Lung (tissue), 11 donors: ENCODE measurements at regions not wholly inside any gene's neighbourhood (a gene's known extent, or its start where the extent isn't known, plus 50 kb on each side); places are given as distances from the start of the nearest gene placed in this dataset.
"Not testable (repeated sequence)": the region's sequence is repeated elsewhere in the genome, so short reads cannot be mapped to it uniquely, and the experiment has no call there.

ENCODE experiments used
- ATAC-seq: fragments of 200-7000 bp; cut with Tn5 transposase; one replicate; pipeline ENCODE4 v1.9.1; 2020; ENCODE audit warnings: moderate number of reproducible peaks; ENCODE audit not compliant: insufficient read depth, low FRiP score
- DNase-seq, 3 donors: peaks; one replicate each; pipeline ENCODE4 v3.0.0-alpha.2; 2013 to 2017
- H3K27ac ChIP-seq, 2 donors: one replicate each; pipeline ENCODE4 v1.5.1; 2013; ENCODE audit warnings: mild to moderate bottlenecking in 2 of 2, moderate library complexity in 2 of 2, control low read depth in 1 of 2, inconsistent platforms in 1 of 2, low read depth in 1 of 2, low read length in 1 of 2
- H3K27me3 ChIP-seq, 3 donors: one replicate each; pipeline ENCODE4 v1.5.1; 2013; ENCODE audit warnings: low read length in 2 of 3; ENCODE audit not compliant: control insufficient read depth in 3 of 3, insufficient read depth in 3 of 3
- H3K36me3 ChIP-seq, 4 donors: one replicate each; pipeline ENCODE4 v1.5.1; 2013; ENCODE audit warnings: low read length in 4 of 4, mild to moderate bottlenecking in 1 of 4, moderate library complexity in 1 of 4; ENCODE audit not compliant: control insufficient read depth in 4 of 4, insufficient read depth in 4 of 4
- H3K4me1 ChIP-seq, 5 donors: one replicate each; pipeline ENCODE4 v1.5.1; 2013; ENCODE audit warnings: low read length in 5 of 5, mild to moderate bottlenecking in 2 of 5, moderate library complexity in 1 of 5; ENCODE audit not compliant: control insufficient read depth in 5 of 5, insufficient read depth in 5 of 5
- H3K4me3 ChIP-seq: one replicate; pipeline ENCODE4 v1.5.1; 2013; ENCODE audit warnings: mild to moderate bottlenecking, control low read depth, moderate library complexity
- H3K9ac ChIP-seq, 2 donors: one replicate each; pipeline ENCODE4 v1.5.1; 2013; ENCODE audit warnings: low read length in 2 of 2, control low read depth in 1 of 2; ENCODE audit not compliant: insufficient read depth in 1 of 2
- H3K9me3 ChIP-seq, 4 donors: one replicate each; pipeline ENCODE4 v1.5.1; 2013; ENCODE audit warnings: low read length in 3 of 4, mild to moderate bottlenecking in 1 of 4, moderate library complexity in 1 of 4; ENCODE audit not compliant: control insufficient read depth in 4 of 4, insufficient read depth in 3 of 4
- CTCF ChIP-seq: IDR thresholded peaks from 2 replicates; pipeline ENCODE4 v1.5.1; 2012; ENCODE audit warnings: mild to moderate bottlenecking; ENCODE audit errors: control extremely low read depth, extremely low read depth
- WGBS, 2 donors: extraction: QIAGEN DNeasy Blood & Tissue Kit; methylation state at CpG; one replicate each; pipeline ENCODE4 v1.1.7; 2013; 5-methylcytosine and 5-hydroxymethylcytosine counted together
- donor health status: control.
- donor health status: control.
- donor health status: Bipolar disorder and iron deficiency.
- donor health status: healthy.
- donor health status: DM: yes; HTN: yes; CAD: no.

GRCh38 chr14:80291101-80291500 is 79.8 kb upstream of the DIO2 start:
- Histone ChIP-seq H3K27me3 (no peaks in the 10 kb centered on the region), H3K9ac (no peak overlapping the region), H3K9me3 (no peaks in the 10 kb centered on the region), H3K4me1 (no peaks in the 10 kb centered on the region), H3K36me3 (no peaks in the 10 kb centered on the region), H3K4me3 (no peak overlapping the region), H3K27ac (no peak overlapping the region)
- DNase-seq, result no peak
- TF ChIP-seq CTCF, result no peak
- WGBS, 2 donors, result 37 to 75% methylated on average over 1 of the region's 1 CpG
- no peak for ATAC-seq

GRCh38 chr14:80286744-80287143 is 75.4 kb upstream of the DIO2 start:
- DNase-seq, H3K4me1 ChIP-seq, ATAC-seq, H3K27me3 ChIP-seq, H3K9ac ChIP-seq, H3K27ac ChIP-seq, H3K36me3 ChIP-seq, H3K9me3 ChIP-seq, H3K4me3 ChIP-seq: not testable (repeated sequence)
- WGBS, 2 donors, result 95 to 97% methylated on average over 19 to 27 of the region's 27 CpGs

- no peaks in the 10 kb centered on the region for H3K27me3 ChIP-seq
- DNase-seq, result no peak
- no peaks in the 10 kb centered on the region for H3K36me3 ChIP-seq
- TF ChIP-seq CTCF, result no peak
- ATAC-seq, result no peak
- no peak overlapping the region for H3K4me3 ChIP-seq
- no peak overlapping the region for H3K9ac ChIP-seq
- H3K9me3 ChIP-seq, result no peaks in the 10 kb centered on the region
- no peaks in the 10 kb centered on the region for H3K4me1 ChIP-seq
- no peak overlapping the region for H3K27ac ChIP-seq
- WGBS, 2 donors, result 63 to 68% methylated on average over 2 of the region's 2 CpGs
Measured at GRCh38 chr14:80278293-80279023, 67.2 kb upstream of the DIO2 start.

GRCh38 chr14:80275208-80275850 is 64.0 kb upstream of the DIO2 start:
- no peaks in the 10 kb centered on the region for H3K27me3 ChIP-seq
- 74 to 85% methylated on average over 3 of the region's 3 CpGs for WGBS, 2 donors
- no peak for TF ChIP-seq CTCF
- no peaks in the 10 kb centered on the region for H3K36me3 ChIP-seq
- DNase-seq (no peak), ATAC-seq (no peak)
- H3K4me1 ChIP-seq, result no peaks in the 10 kb centered on the region
- no peak overlapping the region for H3K4me3 ChIP-seq
- no peak overlapping the region for H3K9ac ChIP-seq
- no peak overlapping the region for H3K27ac ChIP-seq
- H3K9me3 ChIP-seq, result no peaks in the 10 kb centered on the region

- DNase-seq, H3K27me3 ChIP-seq, H3K4me3 ChIP-seq, H3K9me3 ChIP-seq, H3K27ac ChIP-seq, ATAC-seq, H3K36me3 ChIP-seq, H3K9ac ChIP-seq, H3K4me1 ChIP-seq: not testable (repeated sequence)
- WGBS, 2 donors, result 91 to 96% methylated on average over 2 of the region's 2 CpGs
Measured at GRCh38 chr14:80274310-80274709, 63.0 kb upstream of the DIO2 start.
